GM23338 (cell line): ENCODE measurements at regions not wholly inside any gene's neighbourhood (a gene's known extent, or its start where the extent isn't known, plus 50 kb on each side); places are given as distances from the start of the nearest gene placed in this dataset.

Experiments
- CTCF ChIP-seq, 2 experiments: fragments of 200-600 bp in 1 of 2; sonication (generic) in 1 of 2; conservative IDR thresholded peaks; 2 replicates each; pipeline versions ENCODE4 v1.5.1 to v1.6.1; 2016 to 2017; ENCODE audit warnings: antibody characterized with exemption in 2 of 2, low read depth in 2 of 2, mild to moderate bottlenecking in 2 of 2, moderate library complexity in 1 of 2
- ETS1 ChIP-seq: IDR thresholded peaks from 2 replicates; pipeline ENCODE4 v1.6.1; 2016; ENCODE audit warnings: antibody characterized with exemption
- EZH2 ChIP-seq: fragments of 200-600 bp; sonication (generic); IDR thresholded peaks from one replicate; pipeline ENCODE4 v1.8.0; 2017; ENCODE audit warnings: antibody characterized with exemption, mild to moderate bottlenecking, low read depth; ENCODE audit not compliant: unreplicated experiment
- EZH2phosphoT487 ChIP-seq: fragments of 200-600 bp; sonication (generic); IDR thresholded peaks from one replicate; pipeline ENCODE4 v1.8.1; 2018; ENCODE audit warnings: antibody characterized with exemption; ENCODE audit not compliant: unreplicated experiment
- JUNB ChIP-seq: IDR thresholded peaks from one replicate; pipeline ENCODE4 v1.6.1; 2016; ENCODE audit warnings: antibody characterized with exemption; ENCODE audit not compliant: unreplicated experiment
- POLR2AphosphoS5 ChIP-seq: IDR thresholded peaks from 2 replicates; pipeline ENCODE4 v1.6.1; 2016; ENCODE audit warnings: antibody characterized with exemption, low read depth
- REST ChIP-seq: IDR thresholded peaks from one replicate; pipeline ENCODE4 v1.6.1; 2018; ENCODE audit warnings: antibody characterized with exemption; ENCODE audit not compliant: unreplicated experiment

- TF ChIP-seq CTCF (conservative IDR thresholded peaks at IDR 0.05; ENCODE audit: low read depth in 2 of 2) (no peak), REST (no peak), JUNB (no peak), POLR2AphosphoS5 (no peak), EZH2 (no peak), EZH2phosphoT487 (no peak), ETS1 (no peak)
These were observed 160.7 kb upstream of the C1orf21 start for GRCh38 chr1:184226100-184226487.
